ENCODE measurements at regions not wholly inside any gene's neighbourhood (a gene's known extent, or its start where the extent isn't known, plus 50 kb on each side); places are given as distances from the start of the nearest gene placed in this dataset.

DNA sequence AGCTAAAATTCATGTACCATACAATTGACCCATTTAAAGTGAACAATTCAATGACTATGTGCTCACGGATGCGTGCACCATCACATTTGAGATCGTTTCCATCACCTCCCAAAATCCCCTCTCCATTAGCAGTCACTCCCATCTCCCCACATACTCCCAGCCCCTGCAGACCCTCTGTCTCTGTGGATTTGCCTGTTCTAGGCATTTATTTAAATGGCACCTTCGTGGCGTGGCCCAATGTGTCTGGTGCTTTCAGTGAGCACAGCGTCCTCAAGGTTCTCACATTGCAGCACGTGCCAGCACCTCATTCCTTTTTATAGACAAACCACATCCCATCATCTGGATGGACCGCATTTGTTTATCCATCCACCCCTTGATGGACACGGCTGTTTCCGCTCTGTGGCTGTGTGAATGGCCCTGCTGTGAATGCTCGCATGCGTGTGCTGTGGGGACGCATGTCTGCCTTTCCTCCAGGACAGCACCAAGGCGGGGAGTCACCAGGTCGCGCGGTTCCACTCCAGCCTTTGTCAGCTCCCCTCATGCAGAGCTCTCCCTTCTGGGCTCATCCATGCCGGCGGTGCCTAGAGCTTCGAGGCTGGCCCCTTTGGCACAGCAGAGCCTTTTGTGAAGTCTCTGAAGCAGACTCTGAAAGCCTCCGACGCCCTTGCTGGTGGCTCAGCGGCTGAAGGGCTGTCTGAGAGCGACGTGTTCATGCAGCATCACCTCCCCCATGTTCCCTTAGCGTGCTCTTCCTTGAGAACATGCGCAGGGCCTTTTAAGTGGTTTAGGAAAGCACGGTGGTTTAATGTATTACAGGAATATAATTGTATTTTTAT is 184.4 kb downstream of the KIF26A start:
- no peak for TF ChIP-seq CTCF (IDR thresholded peaks at IDR 0.05)

DNA sequence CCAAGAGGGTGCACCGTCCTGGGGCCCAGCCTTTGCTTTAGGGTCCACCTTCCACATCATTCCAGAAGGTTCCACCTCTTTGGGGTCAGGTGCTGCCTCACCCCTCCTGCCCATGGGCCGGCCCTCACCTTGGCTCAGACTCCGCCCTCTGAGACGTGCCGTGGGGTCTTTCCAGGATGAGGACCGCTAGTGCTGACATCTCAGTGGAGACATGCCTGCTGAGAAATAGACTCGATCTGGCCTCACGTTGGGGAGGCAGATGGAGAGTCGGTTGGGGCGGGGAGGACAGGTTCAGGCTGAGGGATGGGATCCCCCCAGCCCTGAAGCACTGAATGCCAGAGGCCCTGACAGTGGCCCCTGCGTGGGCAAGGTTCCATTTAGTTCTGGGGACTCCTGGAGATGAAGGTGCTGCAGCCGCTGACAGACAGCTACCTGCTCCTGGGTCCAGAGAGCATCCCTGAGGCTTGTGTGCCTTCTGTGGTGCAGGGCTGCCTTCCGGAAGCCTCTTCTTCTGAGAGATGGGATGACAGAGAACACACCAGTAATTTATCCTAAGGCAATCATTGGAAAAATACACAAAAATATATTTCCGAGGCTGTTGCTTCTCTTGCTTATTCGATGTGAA is 185.3 kb downstream of the KIF26A start:
- no peak for TF ChIP-seq CTCF (IDR thresholded peaks at IDR 0.05)

GRCh38 chr14:104326848-104327247 is 188.5 kb downstream of the KIF26A start:
- no peak for TF ChIP-seq CTCF (IDR thresholded peaks at IDR 0.05)

DNA sequence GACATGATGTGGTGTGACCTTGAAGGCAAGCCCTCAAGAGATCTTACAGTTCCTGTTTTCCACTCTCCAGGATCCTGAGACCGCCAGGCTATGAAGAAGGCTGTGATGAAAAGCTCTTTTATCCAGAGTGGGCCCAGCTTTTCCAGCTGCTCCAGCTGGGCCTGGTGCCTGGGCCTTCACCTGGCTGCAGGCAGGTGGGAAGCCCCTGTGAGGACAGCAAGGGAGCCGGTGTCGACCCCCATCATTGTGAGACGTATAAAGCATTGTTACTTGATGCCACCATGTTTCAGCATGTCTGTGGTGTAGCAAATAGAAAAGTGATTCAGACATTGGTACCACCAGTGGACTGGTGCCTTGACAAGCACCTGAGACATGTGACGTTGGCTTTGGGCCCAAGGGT is 190.2 kb downstream of the KIF26A start:
- TF ChIP-seq CTCF (IDR thresholded peaks at IDR 0.05), result no peak

DNA sequence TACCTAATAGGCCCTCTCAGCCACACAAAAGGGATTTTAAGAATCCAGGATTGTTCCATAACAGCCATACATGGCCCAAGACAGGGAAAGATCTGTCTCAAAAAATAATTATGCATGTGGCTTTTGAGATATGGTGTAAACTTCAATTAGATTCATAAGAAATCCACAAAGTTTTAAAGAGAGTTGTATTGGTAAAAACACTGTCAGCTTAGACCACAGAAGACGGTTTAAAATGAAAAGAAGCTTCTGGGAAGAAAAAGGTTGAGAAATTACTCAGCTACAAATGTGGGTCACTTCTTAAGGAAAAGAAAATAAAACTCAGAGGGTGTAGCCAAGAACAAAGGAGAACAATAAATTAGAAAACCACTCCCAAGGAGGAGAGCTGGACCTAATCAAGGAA is 191.4 kb downstream of the KIF26A start:
- no peak for TF ChIP-seq CTCF (IDR thresholded peaks at IDR 0.05)

DNA sequence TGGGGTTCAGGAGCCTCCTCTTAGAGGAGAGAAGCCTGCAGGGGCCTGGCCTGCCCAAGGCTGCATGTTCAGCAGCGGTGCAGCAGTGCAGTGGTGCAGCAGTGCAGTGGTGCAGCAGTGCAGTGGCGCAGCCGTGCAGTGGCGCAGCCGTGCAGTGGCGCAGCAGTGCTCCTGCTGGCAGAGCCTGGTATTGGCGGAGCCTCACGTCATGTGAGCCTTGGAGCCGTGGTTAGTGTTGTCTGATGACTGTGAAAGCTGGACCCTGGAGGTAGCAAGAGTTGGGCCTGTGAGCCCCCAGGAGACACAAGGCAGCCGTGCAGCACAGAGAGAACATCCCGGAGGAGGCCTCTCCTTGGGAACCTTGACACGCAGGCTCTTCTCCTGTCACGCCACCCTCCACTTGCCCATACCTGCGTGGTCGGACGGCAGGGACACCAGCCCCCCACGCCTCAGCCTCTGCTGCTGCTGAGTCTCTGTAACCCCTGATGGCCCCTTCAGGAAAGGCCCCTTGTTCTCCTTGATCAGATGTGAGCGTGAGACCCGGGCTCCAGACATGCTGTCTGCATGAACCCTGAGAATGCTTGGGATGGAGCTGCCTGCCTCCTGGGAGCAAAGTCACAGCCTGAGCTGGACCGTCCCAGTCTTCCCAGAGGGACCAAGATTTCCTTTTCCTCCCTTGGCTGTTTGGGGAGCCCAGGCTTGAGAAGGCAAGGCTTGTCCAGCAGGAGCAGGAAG is 193.7 kb downstream of the KIF26A start:
- TF ChIP-seq CTCF (IDR thresholded peaks at IDR 0.05), result peak; percentile 36; the same call in 1 of the 2 replicates

GRCh38 chr14:104332634-104333270 is 194.4 kb downstream of the KIF26A start:
- TF ChIP-seq CTCF (IDR thresholded peaks at IDR 0.05), result no peak

Data from LNCAP (cell line).